Trophoblast cell (in vitro differentiated cells and primary cell): ENCODE measurements at regions not wholly inside any gene's neighbourhood (a gene's known extent, or its start where the extent isn't known, plus 50 kb on each side); places are given as distances from the start of the nearest gene placed in this dataset.

ENCODE experiments used
- DNase-seq, 2 donors: peaks; one replicate each; pipeline ENCODE4 v3.0.0-alpha.2; 2016
- H2AFZ ChIP-seq: 2 replicates; pipeline ENCODE4 v1.6.1; 2013; ENCODE audit warnings: low read length, moderate library complexity, mild to moderate bottlenecking; ENCODE audit not compliant: insufficient read depth, poor library complexity
- H2AK5ac ChIP-seq: 2 replicates; pipeline ENCODE4 v1.6.1; 2013; ENCODE audit warnings: mild to moderate bottlenecking, low read length
- H2BK120ac ChIP-seq: 2 replicates; pipeline ENCODE4 v1.6.1; 2013; ENCODE audit warnings: low read length, mild to moderate bottlenecking, moderate library complexity; ENCODE audit not compliant: insufficient read depth, poor library complexity
- H2BK12ac ChIP-seq: 2 replicates; pipeline ENCODE4 v1.6.1; 2013; ENCODE audit warnings: mild to moderate bottlenecking, low read length, moderate library complexity
- H2BK5ac ChIP-seq: 2 replicates; pipeline ENCODE4 v1.6.1; 2013; ENCODE audit warnings: low read length, low read depth, moderate library complexity, mild to moderate bottlenecking; ENCODE audit not compliant: poor library complexity
- H3K14ac ChIP-seq: 2 replicates; pipeline ENCODE4 v1.6.1; 2013; ENCODE audit warnings: mild to moderate bottlenecking, low read length
- H3K18ac ChIP-seq: 2 replicates; pipeline ENCODE4 v1.6.1; 2013; ENCODE audit warnings: mild to moderate bottlenecking, low read length
- H3K23ac ChIP-seq: 2 replicates; pipeline ENCODE4 v1.6.1; 2013; ENCODE audit warnings: low read length
- H3K27ac ChIP-seq: 2 replicates; pipeline ENCODE4 v1.5.1; 2013; ENCODE audit warnings: low read depth, mild to moderate bottlenecking, inconsistent platforms, low read length, moderate library complexity
- H3K27me3 ChIP-seq: 2 replicates; pipeline ENCODE4 v1.6.1; 2013; ENCODE audit warnings: inconsistent platforms, mild to moderate bottlenecking, low read length, moderate library complexity; ENCODE audit not compliant: insufficient read depth
- H3K36me3 ChIP-seq, 2 experiments: 1 replicate in 1 of 2; 2 replicates in 1 of 2; pipeline ENCODE4 v1.6.1; 2013; ENCODE audit warnings: low read length in 2 of 2, mild to moderate bottlenecking in 2 of 2, moderate library complexity in 1 of 2; ENCODE audit not compliant: insufficient read depth in 2 of 2, control insufficient read depth in 1 of 2
- H3K4ac ChIP-seq: 2 replicates; pipeline ENCODE4 v1.6.1; 2013; ENCODE audit warnings: low read depth, mild to moderate bottlenecking, low read length, moderate library complexity
- H3K4me1 ChIP-seq, 2 experiments: 1 replicate in 1 of 2; 2 replicates in 1 of 2; pipeline ENCODE4 v1.6.1; 2013; ENCODE audit warnings: low read length in 2 of 2, mild to moderate bottlenecking in 2 of 2, moderate library complexity in 1 of 2; ENCODE audit not compliant: insufficient read depth in 2 of 2, control insufficient read depth in 1 of 2
- H3K4me2 ChIP-seq: 2 replicates; pipeline ENCODE4 v1.6.1; 2013; ENCODE audit warnings: inconsistent platforms, mild to moderate bottlenecking, low read length, moderate library complexity
- H3K4me3 ChIP-seq: 2 replicates; pipeline ENCODE4 v1.5.1; 2013; ENCODE audit warnings: mild to moderate bottlenecking, low read depth, low read length, inconsistent platforms
- H3K79me1 ChIP-seq: one replicate; pipeline ENCODE4 v1.6.1; 2013; ENCODE audit warnings: low read length
- H3K79me2 ChIP-seq: 2 replicates; pipeline ENCODE4 v1.6.1; 2013; ENCODE audit warnings: low read length, mild to moderate bottlenecking; ENCODE audit not compliant: control insufficient read depth, insufficient read depth, poor library complexity
- H3K9ac ChIP-seq: 2 replicates; pipeline ENCODE4 v1.6.1; 2013; ENCODE audit warnings: mild to moderate bottlenecking, low read length
- H3K9me3 ChIP-seq: 2 replicates; pipeline ENCODE4 v1.6.1; 2013; ENCODE audit warnings: low read depth, mild to moderate bottlenecking, control low read depth, inconsistent platforms, low read length; ENCODE audit not compliant: insufficient read depth
- H4K12ac ChIP-seq: 2 replicates; pipeline ENCODE4 v1.6.1; 2013; ENCODE audit warnings: low read depth, mild to moderate bottlenecking, low read length, moderate library complexity
- H4K8ac ChIP-seq: 2 replicates; pipeline ENCODE4 v1.6.1; 2013; ENCODE audit warnings: low read depth, mild to moderate bottlenecking, low read length, moderate library complexity
- H4K91ac ChIP-seq: one replicate; pipeline ENCODE4 v1.6.1; 2013; ENCODE audit warnings: low read depth, mild to moderate bottlenecking, low read length, moderate library complexity
- WGBS: extraction: QIAGEN DNeasy Blood & Tissue Kit; methylation state at CpG from one replicate; pipeline ENCODE4 v1.1.7; 2013; ENCODE audit warnings: missing lambda C conversion rate; ENCODE audit not compliant: insufficient read length, insufficient coverage; ENCODE audit errors: extremely low coverage; 5-methylcytosine and 5-hydroxymethylcytosine counted together

GRCh38 chr7:117973975-117974374, 100.7 kb upstream of the CTTNBP2 start:
- Histone ChIP-seq H2AFZ (no peak overlapping the region), H3K27me3 (no peaks in the 10 kb centered on the region), H3K27ac (no peak overlapping the region), H4K91ac (no peak overlapping the region), H3K4me1 (no peaks in the 10 kb centered on the region), H3K4ac (no peak overlapping the region), H3K9ac (no peak overlapping the region), H3K36me3 (no peaks in the 10 kb centered on the region), H3K4me2 (no peak overlapping the region), H3K4me3 (no peak overlapping the region), H2BK12ac (no peak overlapping the region), H4K12ac (no peak overlapping the region), H2BK5ac (no peak overlapping the region), H3K9me3 (no peaks in the 10 kb centered on the region), H3K18ac (no peak overlapping the region), H2AK5ac (no peak overlapping the region), H3K79me1 (no peaks in the 10 kb centered on the region), H3K23ac (no peak overlapping the region), H2BK120ac (no peak overlapping the region), H3K79me2 (no peaks in the 10 kb centered on the region), H3K14ac (no peak overlapping the region), H4K8ac (no peak overlapping the region)
- no peak for DNase-seq
- WGBS = no CpG with 5 or more reads among the region's 5 CpGs

GRCh38 chr7:117974891-117975290, 101.7 kb upstream of the CTTNBP2 start:
- Histone ChIP-seq H3K18ac (no peak overlapping the region), H3K9ac (no peak overlapping the region), H3K27ac (no peak overlapping the region), H3K14ac (no peak overlapping the region), H3K79me2 (no peaks in the 10 kb centered on the region), H2BK12ac (no peak overlapping the region), H2AFZ (no peak overlapping the region), H3K4me2 (no peak overlapping the region), H4K8ac (no peak overlapping the region), H2AK5ac (no peak overlapping the region), H3K27me3 (no peaks in the 10 kb centered on the region), H2BK120ac (no peak overlapping the region), H4K91ac (no peak overlapping the region), H3K9me3 (no peaks in the 10 kb centered on the region), H3K4me1 (no peaks in the 10 kb centered on the region), H4K12ac (no peak overlapping the region), H2BK5ac (no peak overlapping the region), H3K23ac (no peak overlapping the region), H3K79me1 (no peaks in the 10 kb centered on the region), H3K36me3 (no peaks in the 10 kb centered on the region), H3K4me3 (no peak overlapping the region), H3K4ac (no peak overlapping the region)
- DNase-seq = no peak
- WGBS = no CpG with 5 or more reads among the region's 2 CpGs

DNA sequence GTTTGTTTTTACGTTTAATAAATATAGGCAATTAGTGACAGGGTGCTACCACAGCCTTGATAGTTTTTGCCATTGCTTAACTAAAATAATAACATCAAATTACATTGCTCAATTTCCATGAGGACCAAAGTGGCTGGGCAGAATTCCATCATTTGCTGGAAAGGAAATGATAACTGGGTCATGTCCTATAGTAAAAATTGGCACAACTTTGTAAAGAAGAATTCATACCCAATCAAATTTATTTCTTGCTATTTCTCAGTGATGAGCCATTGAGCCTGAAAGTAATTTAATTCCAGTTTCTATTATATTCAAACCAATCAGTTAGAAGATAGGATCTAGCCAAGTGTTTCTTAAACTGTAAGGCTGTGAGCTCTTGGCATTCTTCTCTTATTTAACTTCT, 102.2 kb upstream of the CTTNBP2 start:
- H2AFZ ChIP-seq = no peak overlapping the region
- no peak overlapping the region for H2BK120ac ChIP-seq
- H3K79me1 ChIP-seq = no peaks in the 10 kb centered on the region
- H2BK12ac ChIP-seq = no peak overlapping the region
- H2BK5ac ChIP-seq = no peak overlapping the region
- H3K79me2 ChIP-seq = no peaks in the 10 kb centered on the region
- H3K4ac ChIP-seq = no peak overlapping the region
- H3K9me3 ChIP-seq = no peaks in the 10 kb centered on the region
- no peak overlapping the region for H2AK5ac ChIP-seq
- no peak overlapping the region for H3K9ac ChIP-seq
- no peak overlapping the region for H3K23ac ChIP-seq
- H4K12ac ChIP-seq = no peak overlapping the region
- WGBS = no CpG with 5 or more reads among the region's 1 CpG
- H4K91ac ChIP-seq = no peak overlapping the region
- H3K36me3 ChIP-seq = no peaks in the 10 kb centered on the region
- H3K27ac ChIP-seq = no peak overlapping the region
- H3K27me3 ChIP-seq = no peaks in the 10 kb centered on the region
- no peak overlapping the region for H3K18ac ChIP-seq
- no peak overlapping the region for H3K4me3 ChIP-seq
- DNase-seq = no peak
- no peak overlapping the region for H3K4me2 ChIP-seq
- no peak overlapping the region for H4K8ac ChIP-seq
- no peaks in the 10 kb centered on the region for H3K4me1 ChIP-seq
- H3K14ac ChIP-seq = no peak overlapping the region

- no peak overlapping the region for H3K9ac ChIP-seq
- H3K14ac ChIP-seq = no peak overlapping the region
- no peaks in the 10 kb centered on the region for H3K79me2 ChIP-seq
- no peaks in the 10 kb centered on the region for H3K9me3 ChIP-seq
- no peaks in the 10 kb centered on the region for H3K36me3 ChIP-seq
- H4K12ac ChIP-seq = no peak overlapping the region
- H4K8ac ChIP-seq = no peak overlapping the region
- no peak overlapping the region for H3K23ac ChIP-seq
- DNase-seq = no peak
- no peak overlapping the region for H2AK5ac ChIP-seq
- no peaks in the 10 kb centered on the region for H3K27me3 ChIP-seq
- no peak overlapping the region for H3K18ac ChIP-seq
- no peaks in the 10 kb centered on the region for H3K4me1 ChIP-seq
- H4K91ac ChIP-seq = no peak overlapping the region
- H3K4me3 ChIP-seq = no peak overlapping the region
- no peak overlapping the region for H2BK120ac ChIP-seq
- no peak overlapping the region for H3K27ac ChIP-seq
- WGBS = no CpG with 5 or more reads among the region's 4 CpGs
- H3K4me2 ChIP-seq = no peak overlapping the region
- H2BK5ac ChIP-seq = no peak overlapping the region
- no peak overlapping the region for H3K4ac ChIP-seq
- no peak overlapping the region for H2AFZ ChIP-seq
- no peaks in the 10 kb centered on the region for H3K79me1 ChIP-seq
- no peak overlapping the region for H2BK12ac ChIP-seq
These were observed 106.8 kb upstream of the CTTNBP2 start for GRCh38 chr7:117979954-117980497.
